Endometrium (tissue), 2 donors: ENCODE measurements at regions not wholly inside any gene's neighbourhood (a gene's known extent, or its start where the extent isn't known, plus 50 kb on each side); places are given as distances from the start of the nearest gene placed in this dataset.

ENCODE experiments used
- FAIRE-seq: peaks from 2 replicates; lab custom pipeline; 2012; peaks lifted over from hg19 to GRCh38; lab: Jason Lieb, UNC
- donor health status: control.
- donor health status: control.

- FAIRE-seq: no peak
Measured at GRCh38 chr3:117404730-117405129, 695.2 kb downstream of the TUSC7 start.

GRCh38 chr3:117405359-117405758 is 695.8 kb downstream of the TUSC7 start:
- FAIRE-seq: no peak

GRCh38 chr3:117407317-117407716 is 697.7 kb downstream of the TUSC7 start:
- no peak for FAIRE-seq

- FAIRE-seq: no peak
Measured at GRCh38 chr3:117408811-117409210, 699.2 kb downstream of the TUSC7 start.

- FAIRE-seq: no peak
Measured at GRCh38 chr3:117409256-117409655, 699.7 kb downstream of the TUSC7 start.

- no peak for FAIRE-seq
Measured at GRCh38 chr3:117409701-117410459, 700.3 kb downstream of the TUSC7 start.

- no peak for FAIRE-seq
Measured at GRCh38 chr3:117411971-117412370, 702.4 kb downstream of the TUSC7 start.

GRCh38 chr3:117417411-117417810 is 707.8 kb downstream of the TUSC7 start:
- no peak for FAIRE-seq

GRCh38 chr3:117427081-117427480 is 717.5 kb downstream of the TUSC7 start:
- no peak for FAIRE-seq

- no peak for FAIRE-seq
Measured at GRCh38 chr3:117433427-117433826, 723.8 kb downstream of the TUSC7 start.

GRCh38 chr3:117434661-117435412 is 725.3 kb downstream of the TUSC7 start:
- no peak for FAIRE-seq

GRCh38 chr3:117435506-117435905 is 725.9 kb downstream of the TUSC7 start:
- FAIRE-seq: no peak

GRCh38 chr3:117439812-117440211 is 730.2 kb downstream of the TUSC7 start:
- no peak for FAIRE-seq

GRCh38 chr3:117441851-117442250 is 732.3 kb downstream of the TUSC7 start:
- FAIRE-seq: no peak

GRCh38 chr3:117442566-117442965 is 733.0 kb downstream of the TUSC7 start:
- no peak for FAIRE-seq

- no peak for FAIRE-seq
Measured at GRCh38 chr3:117443014-117443413, 733.4 kb downstream of the TUSC7 start.

- no peak for FAIRE-seq
Measured at GRCh38 chr3:117444175-117444574, 734.6 kb downstream of the TUSC7 start.

GRCh38 chr3:117447419-117447818 is 737.8 kb downstream of the TUSC7 start:
- FAIRE-seq: no peak

- no peak for FAIRE-seq
Measured at GRCh38 chr3:117450026-117450425, 740.4 kb downstream of the TUSC7 start.

GRCh38 chr3:117454254-117454653 is 744.7 kb downstream of the TUSC7 start:
- no peak for FAIRE-seq

- no peak for FAIRE-seq
Measured at GRCh38 chr3:117454908-117455307, 745.3 kb downstream of the TUSC7 start.

GRCh38 chr3:117455782-117456181 is 746.2 kb downstream of the TUSC7 start:
- no peak for FAIRE-seq

GRCh38 chr3:117463276-117464115 is 753.9 kb downstream of the TUSC7 start:
- FAIRE-seq: no peak
